Bone marrow (tissue), 2 donors: ENCODE measurements at regions not wholly inside any gene's neighbourhood (a gene's known extent, or its start where the extent isn't known, plus 50 kb on each side); places are given as distances from the start of the nearest gene placed in this dataset.

ENCODE experiments used
- DNase-seq, 2 donors: peaks; one replicate each; lab custom pipeline; 2025; lab: John Stamatoyannopoulos, UW

GRCh38 chr14:76603713-76604112 is 157.6 kb upstream of the VASH1 start:
- DNase-seq = no peak

- DNase-seq = no peak
Observed at GRCh38 chr14:76607510-76607909, 153.8 kb upstream of the VASH1 start.

GRCh38 chr14:76612654-76613053 is 148.6 kb upstream of the VASH1 start:
- DNase-seq = no peak

GRCh38 chr14:76613616-76614015 is 147.7 kb upstream of the VASH1 start:
- no peak for DNase-seq

GRCh38 chr14:76615331-76615730 is 145.9 kb upstream of the VASH1 start:
- no peak for DNase-seq

GRCh38 chr14:76617440-76617839 is 143.8 kb upstream of the VASH1 start:
- DNase-seq = no peak

GRCh38 chr14:76636602-76637001 is 124.7 kb upstream of the VASH1 start:
- DNase-seq = no peak

GRCh38 chr14:76638841-76639240 is 122.4 kb upstream of the VASH1 start:
- DNase-seq = no peak

GRCh38 chr14:76639606-76640229 is 121.5 kb upstream of the VASH1 start:
- DNase-seq = no peak

GRCh38 chr14:76640923-76641395 is 120.3 kb upstream of the VASH1 start:
- no peak for DNase-seq

GRCh38 chr14:76641541-76641940 is 119.7 kb upstream of the VASH1 start:
- DNase-seq = no peak

- no peak for DNase-seq
Observed at GRCh38 chr14:76643887-76644286, 117.4 kb upstream of the VASH1 start.

GRCh38 chr14:76644855-76645518 is 116.3 kb upstream of the VASH1 start:
- DNase-seq = no peak

- DNase-seq = peak in 1 of 2 donors; percentile 4
Observed at GRCh38 chr14:76647697-76648298, 113.5 kb upstream of the VASH1 start.

- DNase-seq = no peak
Observed at GRCh38 chr14:76651410-76652055, 109.7 kb upstream of the VASH1 start.

GRCh38 chr14:76653875-76654572 is 107.2 kb upstream of the VASH1 start:
- no peak for DNase-seq

GRCh38 chr14:76654573-76655108 is 106.6 kb upstream of the VASH1 start:
- no peak for DNase-seq

GRCh38 chr14:76655331-76655730 is 105.9 kb upstream of the VASH1 start:
- no peak for DNase-seq

GRCh38 chr14:76656592-76656991 is 104.7 kb upstream of the VASH1 start:
- no peak for DNase-seq

- no peak for DNase-seq
Observed at GRCh38 chr14:76657404-76657803, 103.9 kb upstream of the VASH1 start.

GRCh38 chr14:76657846-76658245 is 103.4 kb upstream of the VASH1 start:
- no peak for DNase-seq

- DNase-seq = no peak
Observed at GRCh38 chr14:76662580-76662979, 98.7 kb upstream of the VASH1 start.
